NCI-H748 (cell line): ENCODE measurements at regions not wholly inside any gene's neighbourhood (a gene's known extent, or its start where the extent isn't known, plus 50 kb on each side); places are given as distances from the start of the nearest gene placed in this dataset.
"Not testable (repeated sequence)": the region's sequence is repeated elsewhere in the genome, so short reads cannot be mapped to it uniquely, and the experiment has no call there.

Experiments
- DNase-seq: peaks from one replicate; lab custom pipeline; 2025; ENCODE audit not compliant: unreplicated experiment; lab: John Stamatoyannopoulos, UW

DNA sequence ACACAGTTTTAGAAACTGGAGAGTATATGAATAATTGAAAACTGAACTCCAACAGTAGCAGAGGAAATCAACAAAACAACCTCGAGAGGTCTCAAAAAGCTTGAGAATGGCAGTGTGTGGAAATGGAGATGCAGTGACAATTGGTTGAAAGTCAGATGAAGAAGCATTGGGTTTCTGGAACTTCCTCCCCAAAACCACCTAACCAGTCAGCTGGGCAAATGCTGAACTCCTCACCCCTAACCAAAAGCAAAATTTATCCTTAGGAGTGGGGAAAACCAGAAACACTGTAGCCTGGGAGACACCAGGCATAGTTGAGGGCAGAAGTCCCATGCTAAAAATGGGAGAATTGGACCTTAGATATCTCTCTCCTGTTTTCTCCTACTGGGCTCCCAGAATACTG is 109.9 kb downstream of the TANC2 start:
- no peak for DNase-seq

DNA sequence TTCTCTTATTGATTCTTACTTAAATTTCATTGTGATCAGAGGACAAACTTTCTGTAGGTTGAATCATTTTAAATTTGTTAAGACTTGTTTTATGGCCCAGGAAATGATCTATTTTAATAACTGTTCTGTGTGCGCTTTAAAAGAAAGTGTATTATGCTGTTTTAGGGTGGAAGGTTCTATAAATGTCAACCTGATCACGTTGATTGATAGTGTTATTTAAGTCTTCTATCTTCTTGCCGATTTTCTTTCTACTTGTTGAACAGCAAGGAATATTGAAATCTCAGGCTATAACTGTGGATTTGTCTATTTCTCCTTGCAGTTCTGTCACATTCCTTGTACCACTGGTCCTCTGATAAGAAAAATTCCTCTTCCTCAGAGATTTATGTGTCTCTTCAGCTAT is 112.7 kb downstream of the TANC2 start:
- DNase-seq = no peak

GRCh38 chr17:63082273-63082861 is 116.3 kb downstream of the TANC2 start:
- DNase-seq = no peak

- DNase-seq = no peak
Observed at GRCh38 chr17:63082952-63083351, 116.9 kb downstream of the TANC2 start.

- DNase-seq = no peak
Observed at GRCh38 chr17:63086483-63087185, 120.6 kb downstream of the TANC2 start.

DNA sequence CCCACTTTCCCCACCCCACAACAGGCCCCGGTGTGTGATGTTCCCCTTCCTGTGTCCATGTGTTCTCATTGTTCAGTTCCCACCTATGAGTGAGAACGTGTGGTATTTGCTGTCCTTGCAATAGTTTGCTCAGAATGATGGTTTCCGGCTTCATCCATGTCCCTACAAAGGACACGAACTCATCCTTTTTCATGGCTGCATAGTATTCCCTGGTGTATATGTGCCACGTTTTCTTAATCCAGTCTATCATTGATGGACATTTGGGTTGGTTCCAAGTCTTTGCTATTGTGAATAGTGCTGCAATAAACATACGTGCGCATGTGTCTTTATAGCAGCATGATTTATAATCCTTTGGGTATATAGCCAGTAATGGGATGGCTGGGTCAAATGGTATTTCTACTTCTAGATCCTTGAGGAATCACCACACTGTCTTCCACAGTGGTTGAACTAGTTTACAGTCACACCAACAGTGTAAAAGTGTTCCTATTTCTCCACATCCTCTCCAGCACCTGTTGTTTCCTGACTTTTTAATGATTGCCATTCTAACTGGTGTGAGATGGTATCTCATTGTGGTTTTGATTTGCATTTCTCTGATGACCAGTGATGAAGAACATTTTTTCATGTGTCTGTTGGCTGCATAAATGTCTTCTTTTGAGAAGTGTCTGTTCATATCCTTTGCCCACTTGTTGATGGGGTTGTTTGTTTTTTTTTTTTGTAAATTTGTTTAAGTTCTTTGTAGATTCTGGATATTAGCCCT is 124.5 kb downstream of the TANC2 start:
- not testable (repeated sequence) for DNase-seq

DNA sequence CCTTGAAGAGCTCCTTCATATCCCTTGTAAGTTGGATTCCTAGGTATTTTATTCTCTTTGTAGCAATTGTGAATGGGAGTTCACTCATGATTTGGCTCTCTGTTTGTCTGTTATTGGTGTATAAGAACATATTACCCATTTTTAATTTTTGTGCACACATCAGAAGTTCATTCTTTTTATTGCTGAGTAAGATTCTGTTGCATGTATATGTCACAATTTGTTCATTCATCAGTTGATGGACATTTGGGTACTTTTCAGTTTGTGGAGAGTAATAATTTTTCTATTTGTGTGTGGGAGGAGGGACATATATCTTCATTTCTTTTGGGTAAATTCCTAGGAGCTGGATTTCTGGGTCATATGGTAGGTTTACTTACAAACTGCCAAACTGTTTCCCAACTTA is 125.9 kb downstream of the TANC2 start:
- not testable (repeated sequence) for DNase-seq

DNA sequence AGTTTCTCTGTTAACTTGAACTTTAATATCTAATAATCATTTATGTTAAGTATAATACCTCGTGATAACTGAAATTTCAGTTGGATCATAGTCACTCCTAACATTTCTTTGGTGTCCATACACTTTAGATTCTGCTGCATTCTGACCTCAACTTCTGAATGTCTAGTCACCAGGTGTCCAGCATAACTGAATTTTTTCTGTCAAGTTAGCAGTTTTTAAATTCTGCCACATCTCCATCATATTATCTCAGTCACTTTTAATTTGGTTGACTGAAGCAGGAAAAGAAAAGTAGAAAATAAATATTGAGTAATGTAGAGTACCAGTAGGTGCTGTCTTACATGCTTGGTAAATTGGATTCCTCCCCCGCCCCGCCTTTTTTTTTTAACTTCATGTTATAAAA is 128.6 kb downstream of the TANC2 start:
- DNase-seq = no peak

DNA sequence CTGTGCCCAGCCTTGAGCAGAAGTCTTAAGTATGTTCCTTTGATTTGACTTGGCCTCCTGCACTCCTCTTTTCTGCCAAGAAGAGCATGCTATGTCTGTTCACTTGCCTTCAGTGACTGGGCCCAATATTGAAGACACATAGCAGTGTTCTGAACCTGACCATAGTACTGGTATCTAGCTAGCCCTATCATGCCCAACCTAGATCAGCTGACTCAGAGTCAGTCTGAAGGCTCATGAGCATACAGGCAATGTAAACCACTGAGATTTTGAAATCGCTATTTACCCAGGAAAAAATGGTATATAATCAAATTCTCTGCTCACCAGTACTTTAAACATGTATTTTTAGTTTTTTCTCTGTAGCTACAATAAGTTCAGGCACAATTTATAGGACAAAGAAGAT is 129.4 kb downstream of the TANC2 start:
- DNase-seq = no peak

DNA sequence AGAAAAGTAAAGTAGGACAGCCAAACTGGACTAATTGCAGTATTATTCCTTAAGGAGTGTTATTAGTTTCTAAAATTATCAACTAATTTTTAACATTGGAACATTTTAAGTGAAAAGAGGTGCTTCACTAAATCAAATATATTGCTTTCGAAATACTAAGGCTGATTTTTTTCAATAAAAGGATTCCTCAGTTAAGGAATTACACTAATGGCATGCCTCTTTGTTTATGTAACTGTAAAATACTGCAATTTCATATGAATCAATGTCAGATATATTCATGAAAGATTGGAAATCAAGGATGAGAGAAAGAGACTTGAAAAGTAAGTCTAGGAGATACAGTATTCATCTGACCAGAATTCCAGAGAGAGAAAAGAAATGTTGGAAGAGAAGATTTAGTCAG is 129.8 kb downstream of the TANC2 start:
- no peak for DNase-seq

DNA sequence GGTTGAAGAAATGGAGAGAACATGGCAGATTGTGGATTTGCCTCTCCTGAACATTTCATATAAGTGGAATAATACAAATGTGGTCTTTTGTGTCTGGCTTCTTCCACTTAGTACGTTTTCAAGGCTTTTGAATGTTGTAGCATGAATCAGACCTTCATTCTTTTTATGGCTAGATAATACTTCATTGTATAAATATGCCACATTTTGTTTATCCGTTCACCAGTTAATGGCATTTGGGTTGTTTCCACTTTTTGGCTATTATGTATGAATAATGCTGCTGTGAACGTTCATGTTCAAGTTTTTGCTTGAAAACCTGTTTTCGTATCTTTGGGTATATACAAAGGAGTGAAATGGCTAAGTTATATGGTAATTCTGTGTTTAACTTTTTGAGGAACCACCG is 130.4 kb downstream of the TANC2 start:
- no peak for DNase-seq

- DNase-seq = no peak
Observed at GRCh38 chr17:63099425-63099824, 133.4 kb downstream of the TANC2 start.

DNA sequence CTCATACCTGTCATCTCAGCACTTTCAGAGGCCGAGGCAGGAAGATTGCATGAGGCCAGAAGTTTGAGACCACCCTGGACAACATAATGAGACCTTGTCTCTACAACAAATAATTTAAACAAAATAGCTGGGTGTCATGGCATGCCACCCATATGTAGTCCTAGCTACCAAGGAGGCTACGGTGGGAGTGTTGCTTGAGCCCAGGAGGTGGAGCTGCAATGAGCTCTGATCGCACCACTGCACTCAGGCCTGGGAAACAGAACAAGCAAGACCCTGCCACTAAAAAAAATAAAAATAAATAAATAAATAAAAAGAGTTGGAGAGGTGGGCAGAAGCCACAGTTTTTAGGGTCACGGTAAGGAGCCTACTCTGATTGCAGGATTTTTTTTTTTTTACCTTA is 136.0 kb downstream of the TANC2 start:
- no peak for DNase-seq

DNA sequence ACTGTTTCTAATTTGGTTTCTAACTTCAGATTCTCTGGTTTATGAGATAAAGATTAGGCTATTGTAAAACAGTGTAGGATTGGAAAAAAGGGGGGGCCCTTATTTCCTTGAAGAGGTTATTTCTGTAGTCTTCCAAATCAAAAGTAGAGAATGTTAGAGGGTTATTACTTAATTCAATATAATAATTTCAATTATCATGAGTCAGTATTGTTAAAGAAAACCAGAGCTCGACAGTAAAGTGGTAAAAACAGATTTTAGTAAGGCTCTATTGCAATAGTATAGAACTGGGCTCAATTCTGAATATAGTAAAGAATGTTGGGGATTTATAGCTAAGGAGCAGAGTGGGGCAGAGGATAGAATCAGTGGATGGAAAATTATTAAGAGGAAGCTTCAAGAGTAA is 140.0 kb downstream of the TANC2 start:
- DNase-seq = no peak

DNA sequence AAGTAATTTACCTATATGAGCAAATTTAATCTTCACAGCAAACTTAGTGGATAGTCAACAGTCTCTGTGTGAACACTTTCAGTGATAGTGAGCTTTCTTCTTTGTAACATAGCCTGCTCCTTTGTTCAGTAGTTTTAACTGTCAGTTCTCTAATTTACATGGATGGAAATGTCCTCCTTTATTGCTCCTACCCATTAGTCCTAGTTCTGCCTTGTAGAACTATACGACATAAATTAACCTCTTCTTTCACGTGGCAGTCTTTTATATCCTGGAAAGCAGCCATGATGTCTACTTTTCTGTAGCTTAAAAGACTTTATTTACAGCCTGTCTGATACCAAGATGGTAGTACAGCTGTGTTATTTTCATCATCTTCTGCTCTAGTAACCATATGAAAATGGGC is 143.6 kb downstream of the TANC2 start:
- DNase-seq = no peak

- no peak for DNase-seq
Observed at GRCh38 chr17:63113167-63113566, 147.1 kb downstream of the TANC2 start.

DNA sequence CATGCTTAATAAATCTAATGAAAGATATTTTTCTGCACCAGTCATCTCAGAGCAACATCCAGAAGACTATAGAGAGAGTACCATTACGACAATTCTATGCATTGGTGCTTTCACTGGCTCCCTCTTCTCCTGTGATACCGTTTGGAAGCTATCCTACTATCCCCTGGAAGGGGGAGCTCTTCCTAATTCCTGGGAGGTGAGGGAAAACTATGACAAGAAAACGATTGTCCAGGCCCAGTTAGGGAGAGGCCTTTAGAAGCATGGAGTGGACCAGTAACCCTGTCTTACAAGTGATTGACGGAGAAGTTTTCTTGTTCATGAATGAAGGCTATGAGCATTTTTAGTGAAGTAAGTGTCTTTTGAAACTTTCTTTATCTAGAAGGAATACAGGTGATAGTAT is 150.2 kb downstream of the TANC2 start:
- DNase-seq = peak; percentile 24

- peak; percentile 92 for DNase-seq
Observed at GRCh38 chr17:63116967-63117830, 151.2 kb downstream of the TANC2 start.

- no peak for DNase-seq
Observed at GRCh38 chr17:63120406-63120805, 154.4 kb downstream of the TANC2 start.

- DNase-seq = no peak
Observed at GRCh38 chr17:63124536-63124935, 158.5 kb downstream of the TANC2 start.

DNA sequence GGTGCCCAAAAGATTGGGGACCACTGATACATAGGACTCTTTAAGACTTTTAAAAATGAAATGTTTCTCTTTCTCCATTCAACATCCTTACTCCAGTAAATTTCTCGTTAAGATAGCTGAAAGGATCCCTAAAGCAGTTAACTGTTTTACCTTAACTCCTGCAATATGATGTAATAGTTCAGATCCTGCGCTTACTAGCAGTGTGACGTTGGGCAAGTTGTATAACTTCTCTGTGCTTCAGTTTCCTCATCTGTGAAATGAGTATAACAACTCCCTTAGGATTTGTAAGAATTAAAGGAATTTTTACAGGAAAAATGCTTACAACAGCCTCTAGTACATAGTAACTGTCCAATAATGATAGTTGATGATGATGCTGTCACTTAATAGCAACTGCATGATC is 158.9 kb downstream of the TANC2 start:
- no peak for DNase-seq
